ENCODE measurements at regions not wholly inside any gene's neighbourhood (a gene's known extent, or its start where the extent isn't known, plus 50 kb on each side); places are given as distances from the start of the nearest gene placed in this dataset.

GRCh38 chr12:116402163-116402939, 124.9 kb upstream of the MED13L start:
- no peak for DNase-seq (ENCODE audit: low read depth in 3 of 3)

- no peak for DNase-seq (ENCODE audit: low read depth in 3 of 3)
Measured at GRCh38 chr12:116403546-116403945, 126.1 kb upstream of the MED13L start.

- DNase-seq (ENCODE audit: low read depth in 3 of 3): no peak
Measured at GRCh38 chr12:116404247-116404646, 126.8 kb upstream of the MED13L start.

GRCh38 chr12:116404913-116405611, 127.6 kb upstream of the MED13L start:
- no peak for DNase-seq (ENCODE audit: low read depth in 3 of 3)

- no peak for DNase-seq (ENCODE audit: low read depth in 3 of 3)
Measured at GRCh38 chr12:116406529-116406928, 129.0 kb upstream of the MED13L start.

- no peak for DNase-seq (ENCODE audit: low read depth in 3 of 3)
Measured at GRCh38 chr12:116408489-116409250, 131.2 kb upstream of the MED13L start.

- no peak for DNase-seq (ENCODE audit: low read depth in 3 of 3)
Measured at GRCh38 chr12:116411977-116412376, 134.5 kb upstream of the MED13L start.

- no peak for DNase-seq (ENCODE audit: low read depth in 3 of 3)
Measured at GRCh38 chr12:116414891-116415290, 137.4 kb upstream of the MED13L start.

GRCh38 chr12:116415408-116416108, 138.1 kb upstream of the MED13L start:
- DNase-seq (ENCODE audit: low read depth in 3 of 3): no peak

GRCh38 chr12:116416166-116416565, 138.7 kb upstream of the MED13L start:
- no peak for DNase-seq (ENCODE audit: low read depth in 3 of 3)

- DNase-seq (ENCODE audit: low read depth in 3 of 3): no peak
Measured at GRCh38 chr12:116418551-116418950, 140.6 kb upstream of the MAP1LC3B2 start.

GRCh38 chr12:116420227-116420880, 138.8 kb upstream of the MAP1LC3B2 start:
- DNase-seq (ENCODE audit: low read depth in 3 of 3): no peak

GRCh38 chr12:116421785-116422538, 137.2 kb upstream of the MAP1LC3B2 start:
- DNase-seq (ENCODE audit: low read depth in 3 of 3): no peak

GRCh38 chr12:116423094-116423493, 136.1 kb upstream of the MAP1LC3B2 start:
- no peak for DNase-seq (ENCODE audit: low read depth in 3 of 3)

GRCh38 chr12:116425256-116426193, 133.7 kb upstream of the MAP1LC3B2 start:
- no peak for DNase-seq (ENCODE audit: low read depth in 3 of 3)

- no peak for DNase-seq (ENCODE audit: low read depth in 3 of 3)
Measured at GRCh38 chr12:116426391-116427136, 132.6 kb upstream of the MAP1LC3B2 start.

GRCh38 chr12:116427200-116427930, 131.8 kb upstream of the MAP1LC3B2 start:
- DNase-seq (ENCODE audit: low read depth in 3 of 3): no peak

- DNase-seq (ENCODE audit: low read depth in 3 of 3): no peak
Measured at GRCh38 chr12:116429826-116430360, 129.3 kb upstream of the MAP1LC3B2 start.
